ENCODE measurements at regions not wholly inside any gene's neighbourhood (a gene's known extent, or its start where the extent isn't known, plus 50 kb on each side); places are given as distances from the start of the nearest gene placed in this dataset.

DNA sequence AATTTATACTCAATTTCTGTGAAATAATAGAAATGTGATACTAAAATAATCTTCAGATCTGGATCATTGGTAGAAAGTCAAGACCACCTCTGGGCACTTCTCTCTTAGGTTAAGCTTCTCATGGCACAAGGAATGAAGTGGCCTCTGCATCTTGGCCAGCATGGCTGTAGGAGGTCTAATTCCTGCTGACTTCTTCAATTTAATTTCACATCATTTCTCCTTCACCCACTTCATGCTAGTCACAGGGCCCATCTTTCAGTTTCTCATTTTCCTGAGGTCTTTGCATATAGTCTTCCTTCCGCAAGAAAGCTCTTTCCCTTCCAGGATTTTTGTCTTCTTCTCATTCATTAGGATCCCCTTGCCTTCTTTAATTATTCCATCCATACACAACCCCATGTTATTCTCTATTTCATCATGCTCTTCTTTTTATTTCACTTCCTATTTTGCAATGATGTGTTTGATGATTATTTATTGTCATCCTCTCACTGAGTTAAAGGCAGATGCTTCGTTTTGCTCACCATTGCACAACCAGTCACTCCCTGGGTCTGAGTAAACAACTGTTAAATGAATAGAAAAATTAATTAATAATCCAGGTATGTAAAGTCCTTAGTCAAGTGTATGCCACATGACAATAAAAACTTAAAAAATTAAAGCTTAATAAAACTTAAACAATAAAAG is 397.4 kb downstream of the SPRY2 start:
- H3K9me3 ChIP-seq = no peaks in the 10 kb centered on the region
- H3K27me3 ChIP-seq = no peaks in the 10 kb centered on the region
- no peak overlapping the region for H3K4me3 ChIP-seq
- no peaks in the 10 kb centered on the region for H3K4me1 ChIP-seq
- DNase-seq = no peak
- intact Hi-C loops (cut with DNase I) = no loop called here
- 56% methylated on average over 2 of the region's 2 CpGs for WGBS (ENCODE audit: insufficient coverage, low coverage, low lambda C conversion rate, missing lambda C conversion rate)
- TF ChIP-seq, protein P1, sequence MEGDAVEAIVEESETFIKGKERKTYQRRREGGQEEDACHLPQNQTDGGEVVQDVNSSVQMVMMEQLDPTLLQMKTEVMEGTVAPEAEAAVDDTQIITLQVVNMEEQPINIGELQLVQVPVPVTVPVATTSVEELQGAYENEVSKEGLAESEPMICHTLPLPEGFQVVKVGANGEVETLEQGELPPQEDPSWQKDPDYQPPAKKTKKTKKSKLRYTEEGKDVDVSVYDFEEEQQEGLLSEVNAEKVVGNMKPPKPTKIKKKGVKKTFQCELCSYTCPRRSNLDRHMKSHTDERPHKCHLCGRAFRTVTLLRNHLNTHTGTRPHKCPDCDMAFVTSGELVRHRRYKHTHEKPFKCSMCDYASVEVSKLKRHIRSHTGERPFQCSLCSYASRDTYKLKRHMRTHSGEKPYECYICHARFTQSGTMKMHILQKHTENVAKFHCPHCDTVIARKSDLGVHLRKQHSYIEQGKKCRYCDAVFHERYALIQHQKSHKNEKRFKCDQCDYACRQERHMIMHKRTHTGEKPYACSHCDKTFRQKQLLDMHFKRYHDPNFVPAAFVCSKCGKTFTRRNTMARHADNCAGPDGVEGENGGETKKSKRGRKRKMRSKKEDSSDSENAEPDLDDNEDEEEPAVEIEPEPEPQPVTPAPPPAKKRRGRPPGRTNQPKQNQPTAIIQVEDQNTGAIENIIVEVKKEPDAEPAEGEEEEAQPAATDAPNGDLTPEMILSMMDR (IDR thresholded peaks at IDR 0.05) = no peak
- TF ChIP-seq POLR2A (IDR thresholded peaks at IDR 0.05) = no peak
- H3K36me3 ChIP-seq = no peaks in the 10 kb centered on the region
- ATAC-seq = no peak
- H3K27ac ChIP-seq = no peak overlapping the region

DNA sequence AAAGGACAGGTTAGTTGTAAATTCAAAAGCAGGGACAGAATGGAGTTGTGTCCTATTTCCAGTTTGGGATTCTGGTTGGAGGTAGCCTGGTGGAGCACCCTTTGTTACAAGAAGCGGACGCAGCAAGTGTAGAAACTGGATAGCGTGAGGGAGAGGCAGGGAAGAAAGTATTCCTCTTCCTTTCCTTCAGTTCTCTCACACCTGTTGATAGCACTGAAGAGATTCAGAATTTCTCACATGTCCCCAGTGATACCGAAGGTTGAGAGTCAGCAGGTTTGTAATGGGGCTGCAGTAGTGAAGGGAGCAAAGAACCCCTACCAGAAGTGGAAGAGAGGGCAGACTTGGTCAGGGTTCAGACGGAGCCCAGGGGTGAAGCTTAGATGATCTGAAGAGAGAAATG is 399.2 kb downstream of the SPRY2 start:
- H3K4me3 ChIP-seq = no peak overlapping the region

DNA sequence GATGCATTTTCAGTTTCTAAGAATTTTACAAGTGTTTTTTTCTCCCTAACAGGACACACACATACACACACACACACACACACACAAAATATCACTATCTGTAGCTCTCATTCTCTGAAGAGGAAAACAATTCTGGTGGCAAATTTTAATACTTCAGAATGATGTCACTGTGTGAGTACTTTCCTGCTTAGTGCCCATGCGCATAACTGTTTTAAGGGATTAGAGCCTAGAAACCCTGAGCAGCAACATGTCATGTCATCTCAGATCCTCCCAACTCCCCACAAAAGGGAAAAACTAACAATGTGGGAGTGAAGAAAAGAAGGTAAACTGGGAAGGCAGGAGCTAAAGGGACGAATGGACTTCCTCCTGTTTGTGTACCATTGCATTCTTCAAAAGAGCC is 401.2 kb downstream of the SPRY2 start:
- Histone ChIP-seq H3K36me3 (no peaks in the 10 kb centered on the region), H3K27ac (no peak overlapping the region), H3K4me1 (no peaks in the 10 kb centered on the region), H3K9me3 (no peaks in the 10 kb centered on the region), H3K4me3 (no peak overlapping the region), H3K27me3 (no peaks in the 10 kb centered on the region)
- intact Hi-C loops (cut with DNase I) = no loop called here
- TF ChIP-seq POLR2A (IDR thresholded peaks at IDR 0.05) = no peak
- TF ChIP-seq, protein P1 (IDR thresholded peaks at IDR 0.05) = no peak
- ATAC-seq = no peak
- WGBS (ENCODE audit: insufficient coverage, low coverage, low lambda C conversion rate, missing lambda C conversion rate) = 51% methylated on average over 2 of the region's 2 CpGs
- no peak for DNase-seq

More for the DNA sequence above, 399.2 kb downstream of the SPRY2 start:
- no peak for ATAC-seq
- no peak for DNase-seq
- intact Hi-C loops (cut with DNase I) = no loop called here
- no peak for TF ChIP-seq POLR2A (IDR thresholded peaks at IDR 0.05)
- no peaks in the 10 kb centered on the region for H3K36me3 ChIP-seq
- 79% methylated on average over 5 of the region's 5 CpGs for WGBS (ENCODE audit: insufficient coverage, low coverage, low lambda C conversion rate, missing lambda C conversion rate)
- no peaks in the 10 kb centered on the region for H3K9me3 ChIP-seq
- no peaks in the 10 kb centered on the region for H3K4me1 ChIP-seq
- H3K27me3 ChIP-seq = no peaks in the 10 kb centered on the region
- H3K27ac ChIP-seq = no peak overlapping the region

DNA sequence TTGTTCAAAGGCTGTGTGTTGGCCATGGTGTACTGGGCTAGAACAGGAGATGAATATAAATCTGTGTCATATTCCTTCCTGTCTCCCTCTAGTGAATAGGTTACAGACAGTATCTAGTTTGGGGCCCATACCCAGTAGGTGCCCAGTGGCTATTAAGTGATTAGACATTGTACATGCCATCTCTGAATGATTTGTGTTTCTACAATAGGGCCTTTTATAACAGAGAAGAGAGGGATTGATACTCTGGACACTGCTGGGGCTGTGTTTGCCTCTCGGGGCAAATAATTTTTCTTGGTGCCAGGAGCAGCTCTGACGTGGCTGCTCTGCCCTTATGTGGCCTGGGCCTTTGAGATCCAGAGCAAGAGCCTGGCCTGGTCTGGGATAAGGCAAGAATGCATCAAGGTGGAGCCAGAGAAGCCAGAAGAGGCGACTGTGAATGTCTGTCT is 403.1 kb downstream of the SPRY2 start:
- intact Hi-C loops (cut with DNase I) = no loop called here
- WGBS (ENCODE audit: insufficient coverage, low coverage, low lambda C conversion rate, missing lambda C conversion rate) = 78% methylated on average over 3 of the region's 3 CpGs

DNA sequence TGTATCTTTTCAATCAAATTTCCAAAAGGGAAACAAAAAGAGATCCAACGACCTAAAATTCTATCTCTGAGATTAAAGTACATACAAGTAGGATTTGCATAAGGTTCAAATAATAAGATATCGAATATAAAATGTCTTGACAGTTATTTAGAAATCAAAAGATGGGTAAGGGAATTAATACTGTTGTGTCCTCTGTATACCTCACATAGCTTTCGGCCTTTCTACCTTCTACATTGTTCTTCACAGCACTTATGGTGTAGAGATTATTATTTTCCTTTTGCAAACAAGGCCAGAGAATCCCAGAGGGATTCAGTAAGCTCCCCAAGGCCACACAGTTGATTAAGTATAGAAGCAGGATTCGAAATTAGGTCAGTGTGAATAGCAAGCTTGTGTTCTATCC is 403.6 kb downstream of the SPRY2 start:
- no peaks in the 10 kb centered on the region for H3K36me3 ChIP-seq
- DNase-seq = no peak
- H3K4me1 ChIP-seq = no peaks in the 10 kb centered on the region
- H3K4me3 ChIP-seq = no peak overlapping the region
- no peak for ATAC-seq
- no peak for TF ChIP-seq POLR2A (IDR thresholded peaks at IDR 0.05)
- TF ChIP-seq, protein P1 (IDR thresholded peaks at IDR 0.05) = no peak
- WGBS (ENCODE audit: insufficient coverage, low coverage, low lambda C conversion rate, missing lambda C conversion rate) = 61% methylated on average over 4 of the region's 4 CpGs
- no peak overlapping the region for H3K27ac ChIP-seq
- intact Hi-C loops (cut with DNase I) = no loop called here
- H3K9me3 ChIP-seq = no peaks in the 10 kb centered on the region
- no peaks in the 10 kb centered on the region for H3K27me3 ChIP-seq

More for the DNA sequence above, 403.1 kb downstream of the SPRY2 start:
- H3K4me3 ChIP-seq = no peak overlapping the region
- H3K4me1 ChIP-seq = no peaks in the 10 kb centered on the region
- no peaks in the 10 kb centered on the region for H3K27me3 ChIP-seq
- no peak overlapping the region for H3K27ac ChIP-seq
- no peak for TF ChIP-seq POLR2A (IDR thresholded peaks at IDR 0.05)
- TF ChIP-seq, protein P1 (IDR thresholded peaks at IDR 0.05) = no peak
- DNase-seq = no peak
- no peaks in the 10 kb centered on the region for H3K36me3 ChIP-seq
- ATAC-seq = no peak
- H3K9me3 ChIP-seq = no peaks in the 10 kb centered on the region
